ENCODE measurements at regions not wholly inside any gene's neighbourhood (a gene's known extent, or its start where the extent isn't known, plus 50 kb on each side); places are given as distances from the start of the nearest gene placed in this dataset.

DNA sequence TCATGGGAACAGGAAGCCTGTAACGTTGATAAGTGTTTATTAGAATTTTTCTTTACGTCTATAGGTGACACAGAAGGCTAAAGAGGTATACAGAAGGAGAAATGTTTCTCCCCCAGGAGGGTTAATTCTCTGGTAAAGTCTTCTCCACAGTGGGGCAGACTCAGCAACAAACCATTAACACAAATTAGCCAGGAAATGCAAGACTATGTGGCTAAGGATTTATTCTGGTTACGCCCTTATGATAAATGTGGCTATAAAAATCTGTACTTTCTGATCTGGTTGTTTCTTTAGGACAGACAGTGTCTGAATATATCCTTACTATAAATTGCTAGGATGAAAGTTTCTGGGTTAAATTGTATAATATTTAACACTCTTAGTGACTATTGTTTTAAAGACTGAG, 423.3 kb downstream of the FLRT2 start:
- no peak for FAIRE-seq
- H3K36me3 Mint-ChIP-seq (ENCODE audit: low read depth, unreplicated experiment), result no peaks in the 10 kb centered on the region

DNA sequence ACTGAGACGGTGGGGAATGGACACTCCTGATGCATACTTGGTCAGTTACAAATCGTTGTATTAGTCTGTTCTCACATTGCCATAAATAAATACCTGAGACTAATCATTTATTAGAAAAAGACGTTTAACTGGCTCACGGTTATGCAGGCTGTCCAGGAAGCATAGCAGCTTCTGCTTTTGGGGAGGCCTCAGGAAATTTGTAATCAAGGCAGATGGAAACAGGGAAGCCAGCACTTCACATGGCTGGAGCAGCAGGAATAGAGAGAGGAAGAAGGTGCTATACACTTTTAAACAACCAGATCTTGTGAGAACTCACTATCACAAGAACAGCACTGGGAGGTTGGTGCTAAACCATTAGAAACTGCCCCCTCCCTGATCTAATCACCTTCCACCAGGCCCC, 418.2 kb downstream of the FLRT2 start:
- H3K4me1 ChIP-seq (ENCODE audit: insufficient read depth, low read length), result no peaks in the 10 kb centered on the region
- no peaks in the 10 kb centered on the region for H3K79me2 ChIP-seq (ENCODE audit: insufficient read depth, low read length)
- no peak overlapping the region for H3K4me2 ChIP-seq (ENCODE audit: low read length)
- TF ChIP-seq, protein P1, sequence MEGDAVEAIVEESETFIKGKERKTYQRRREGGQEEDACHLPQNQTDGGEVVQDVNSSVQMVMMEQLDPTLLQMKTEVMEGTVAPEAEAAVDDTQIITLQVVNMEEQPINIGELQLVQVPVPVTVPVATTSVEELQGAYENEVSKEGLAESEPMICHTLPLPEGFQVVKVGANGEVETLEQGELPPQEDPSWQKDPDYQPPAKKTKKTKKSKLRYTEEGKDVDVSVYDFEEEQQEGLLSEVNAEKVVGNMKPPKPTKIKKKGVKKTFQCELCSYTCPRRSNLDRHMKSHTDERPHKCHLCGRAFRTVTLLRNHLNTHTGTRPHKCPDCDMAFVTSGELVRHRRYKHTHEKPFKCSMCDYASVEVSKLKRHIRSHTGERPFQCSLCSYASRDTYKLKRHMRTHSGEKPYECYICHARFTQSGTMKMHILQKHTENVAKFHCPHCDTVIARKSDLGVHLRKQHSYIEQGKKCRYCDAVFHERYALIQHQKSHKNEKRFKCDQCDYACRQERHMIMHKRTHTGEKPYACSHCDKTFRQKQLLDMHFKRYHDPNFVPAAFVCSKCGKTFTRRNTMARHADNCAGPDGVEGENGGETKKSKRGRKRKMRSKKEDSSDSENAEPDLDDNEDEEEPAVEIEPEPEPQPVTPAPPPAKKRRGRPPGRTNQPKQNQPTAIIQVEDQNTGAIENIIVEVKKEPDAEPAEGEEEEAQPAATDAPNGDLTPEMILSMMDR (IDR thresholded peaks at IDR 0.05; ENCODE audit: insufficient read depth, low read depth, low read length), result no peak
- TF ChIP-seq EZH2 (IDR thresholded peaks at IDR 0.05; ENCODE audit: insufficient read depth, low read length), result no peak
- FAIRE-seq, result no peak
- Mint-ChIP-seq H3K9me3 (ENCODE audit: unreplicated experiment) (no peaks in the 10 kb centered on the region), H3K27ac (ENCODE audit: unreplicated experiment) (no peak overlapping the region), H3K4me3 (ENCODE audit: unreplicated experiment) (no peak overlapping the region), H3K27me3 (ENCODE audit: low read depth, unreplicated experiment) (no peaks in the 10 kb centered on the region), H3K36me3 (ENCODE audit: low read depth, unreplicated experiment) (no peaks in the 10 kb centered on the region), H3K4me1 (ENCODE audit: low read depth, unreplicated experiment) (no peaks in the 10 kb centered on the region)
- no peaks in the 10 kb centered on the region for H3K36me3 ChIP-seq (ENCODE audit: insufficient read depth, low read length)
- no peaks in the 10 kb centered on the region for H3K9me3 ChIP-seq (ENCODE audit: insufficient read depth, low read depth, low read length)
- no peak for DNase-seq (ENCODE audit: low read depth)
- H4K20me1 ChIP-seq (ENCODE audit: insufficient read depth, low read length), result no peaks in the 10 kb centered on the region
- no peak overlapping the region for H3K4me3 ChIP-seq (ENCODE audit: insufficient read depth, low read depth, low read length)
- no peaks in the 10 kb centered on the region for H3K27me3 ChIP-seq (ENCODE audit: insufficient read depth, low read length)
- H2AFZ ChIP-seq (ENCODE audit: low read depth, low read length), result no peak overlapping the region
- no peak overlapping the region for H3K27ac ChIP-seq (ENCODE audit: low read depth, low read length)
- H3K9ac ChIP-seq (ENCODE audit: low read length), result no peak overlapping the region

More for the DNA sequence above, 423.3 kb downstream of the FLRT2 start:
- H3K79me2 ChIP-seq (ENCODE audit: insufficient read depth, low read length), result no peaks in the 10 kb centered on the region
- H3K27me3 Mint-ChIP-seq (ENCODE audit: low read depth, unreplicated experiment), result no peaks in the 10 kb centered on the region
- H3K9ac ChIP-seq (ENCODE audit: low read length), result no peak overlapping the region
- no peaks in the 10 kb centered on the region for H3K9me3 Mint-ChIP-seq (ENCODE audit: unreplicated experiment)
- H3K4me3 Mint-ChIP-seq (ENCODE audit: unreplicated experiment), result no peak overlapping the region
- H2AFZ ChIP-seq (ENCODE audit: low read depth, low read length), result no peak overlapping the region
- H3K36me3 ChIP-seq (ENCODE audit: insufficient read depth, low read length), result no peaks in the 10 kb centered on the region
- H3K9me3 ChIP-seq (ENCODE audit: insufficient read depth, low read depth, low read length), result no peaks in the 10 kb centered on the region
- DNase-seq (ENCODE audit: low read depth), result no peak
- H3K4me1 ChIP-seq (ENCODE audit: insufficient read depth, low read length), result no peaks in the 10 kb centered on the region
- no peaks in the 10 kb centered on the region for H3K4me1 Mint-ChIP-seq (ENCODE audit: low read depth, unreplicated experiment)
- no peak overlapping the region for H3K27ac ChIP-seq (ENCODE audit: low read depth, low read length)
- no peaks in the 10 kb centered on the region for H3K27me3 ChIP-seq (ENCODE audit: insufficient read depth, low read length)
- H4K20me1 ChIP-seq (ENCODE audit: insufficient read depth, low read length), result no peaks in the 10 kb centered on the region
- H3K4me3 ChIP-seq (ENCODE audit: insufficient read depth, low read depth, low read length), result no peak overlapping the region
- H3K4me2 ChIP-seq (ENCODE audit: low read length), result no peak overlapping the region
- no peak for TF ChIP-seq EZH2 (IDR thresholded peaks at IDR 0.05; ENCODE audit: insufficient read depth, low read length)
- TF ChIP-seq, protein P1 (IDR thresholded peaks at IDR 0.05; ENCODE audit: insufficient read depth, low read depth, low read length), result no peak
- no peak overlapping the region for H3K27ac Mint-ChIP-seq (ENCODE audit: unreplicated experiment)

DNA sequence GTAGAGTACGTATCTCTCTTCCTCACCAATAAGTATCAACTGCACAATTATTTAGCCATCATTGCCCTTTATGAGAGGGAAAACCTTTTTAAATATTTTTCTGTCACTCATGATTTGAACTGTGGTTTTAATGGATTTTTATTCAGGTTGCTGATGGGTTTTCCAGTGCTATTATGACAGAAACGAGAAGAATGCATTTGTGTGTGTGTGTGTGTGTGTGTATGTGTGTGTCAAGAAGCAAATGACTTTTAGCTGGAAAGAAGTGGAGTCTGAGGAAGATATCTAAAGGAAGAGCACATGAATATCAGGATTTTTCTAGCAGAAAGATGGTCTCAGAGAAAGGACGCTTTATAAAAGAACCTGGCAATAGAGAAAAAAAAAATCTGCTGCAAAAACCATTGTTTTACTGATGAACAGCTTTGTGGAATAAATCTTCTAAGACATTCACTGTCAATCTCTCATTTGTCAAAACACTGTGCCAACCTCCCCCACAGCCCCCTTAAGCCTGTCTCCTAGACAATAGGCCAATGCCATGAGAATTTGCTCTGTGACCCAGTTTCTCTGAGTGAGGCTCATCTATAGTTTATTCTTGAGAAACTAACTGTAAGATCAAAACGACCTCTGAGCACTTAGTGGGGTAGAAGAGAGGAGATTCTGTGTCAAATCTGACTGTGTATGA, 417.7 kb downstream of the FLRT2 start:
- Histone ChIP-seq H2AFZ (ENCODE audit: low read depth, low read length) (no peak overlapping the region), H3K27ac (ENCODE audit: low read depth, low read length) (no peak overlapping the region), H3K9ac (ENCODE audit: low read length) (no peak overlapping the region), H3K4me1 (ENCODE audit: insufficient read depth, low read length) (no peaks in the 10 kb centered on the region), H3K9me3 (ENCODE audit: insufficient read depth, low read depth, low read length) (no peaks in the 10 kb centered on the region), H3K36me3 (ENCODE audit: insufficient read depth, low read length) (no peaks in the 10 kb centered on the region), H3K4me3 (ENCODE audit: insufficient read depth, low read depth, low read length) (no peak overlapping the region), H3K4me2 (ENCODE audit: low read length) (no peak overlapping the region), H3K27me3 (ENCODE audit: insufficient read depth, low read length) (no peaks in the 10 kb centered on the region), H4K20me1 (ENCODE audit: insufficient read depth, low read length) (no peaks in the 10 kb centered on the region), H3K79me2 (ENCODE audit: insufficient read depth, low read length) (no peaks in the 10 kb centered on the region)
- TF ChIP-seq, protein P1 (IDR thresholded peaks at IDR 0.05; ENCODE audit: insufficient read depth, low read depth, low read length), result no peak
- no peak for TF ChIP-seq EZH2 (IDR thresholded peaks at IDR 0.05; ENCODE audit: insufficient read depth, low read length)
- Mint-ChIP-seq H3K9me3 (ENCODE audit: unreplicated experiment) (no peaks in the 10 kb centered on the region), H3K27ac (ENCODE audit: unreplicated experiment) (no peak overlapping the region), H3K4me1 (ENCODE audit: low read depth, unreplicated experiment) (no peaks in the 10 kb centered on the region), H3K36me3 (ENCODE audit: low read depth, unreplicated experiment) (no peaks in the 10 kb centered on the region), H3K27me3 (ENCODE audit: low read depth, unreplicated experiment) (no peaks in the 10 kb centered on the region), H3K4me3 (ENCODE audit: unreplicated experiment) (no peak overlapping the region)
- DNase-seq (ENCODE audit: low read depth), result no peak
- FAIRE-seq, result no peak
